ENCODE measurements at regions not wholly inside any gene's neighbourhood (a gene's known extent, or its start where the extent isn't known, plus 50 kb on each side); places are given as distances from the start of the nearest gene placed in this dataset.

DNA sequence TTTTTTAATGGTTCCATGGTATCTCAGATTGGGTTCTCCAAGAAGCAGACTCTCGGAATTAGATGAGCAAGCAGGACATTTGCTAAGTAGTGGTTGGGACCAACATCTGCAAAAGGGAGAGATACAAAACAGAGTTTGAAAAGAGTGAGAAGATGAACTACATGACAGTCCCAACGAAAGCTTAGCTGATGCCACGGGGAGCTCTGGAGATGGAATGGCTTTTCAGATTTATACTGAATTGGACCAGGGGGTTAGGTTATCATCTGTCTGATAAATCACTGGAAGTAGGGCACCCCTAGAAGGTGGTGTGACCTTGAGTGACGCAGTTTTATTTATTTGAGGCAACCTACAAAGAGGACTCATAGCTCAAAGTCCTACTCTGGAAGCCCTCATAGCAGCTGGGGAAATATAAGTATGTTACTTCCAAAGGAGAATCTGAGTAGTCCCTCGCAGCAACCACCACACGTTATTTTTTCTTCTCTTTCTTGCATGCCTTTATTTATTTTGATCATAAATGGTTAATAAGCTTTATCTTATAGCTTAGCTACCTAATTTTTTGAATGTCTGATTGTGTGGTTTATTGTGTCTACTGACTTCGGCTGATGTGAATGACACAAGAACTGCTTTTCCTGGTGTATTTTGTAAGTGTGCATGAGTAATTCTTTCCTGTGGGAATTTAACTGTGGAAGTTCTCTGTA, 815.4 kb downstream of the SQOR start:
- no peak for DNase-seq

DNA sequence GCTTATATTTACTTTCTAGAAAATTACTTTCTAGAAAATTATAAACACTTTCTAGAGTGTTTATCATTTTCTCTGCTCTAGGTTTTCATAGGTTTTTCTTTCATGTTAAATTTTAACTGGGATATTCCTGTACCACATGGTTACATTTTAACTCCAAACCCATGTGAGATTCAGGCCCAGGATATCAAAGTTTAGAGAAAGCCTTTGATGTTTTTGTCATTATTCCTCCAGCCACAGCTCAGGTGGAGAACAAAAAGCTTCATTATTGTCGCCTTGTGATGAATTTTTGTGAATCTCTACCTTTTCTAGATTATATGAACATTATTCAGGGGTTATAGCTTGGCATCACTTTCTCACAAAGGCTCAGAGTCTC, 816.0 kb downstream of the SQOR start:
- no peak for DNase-seq

GRCh38 chr15:46452297-46452820, 817.5 kb downstream of the SQOR start:
- no peak for DNase-seq

DNA sequence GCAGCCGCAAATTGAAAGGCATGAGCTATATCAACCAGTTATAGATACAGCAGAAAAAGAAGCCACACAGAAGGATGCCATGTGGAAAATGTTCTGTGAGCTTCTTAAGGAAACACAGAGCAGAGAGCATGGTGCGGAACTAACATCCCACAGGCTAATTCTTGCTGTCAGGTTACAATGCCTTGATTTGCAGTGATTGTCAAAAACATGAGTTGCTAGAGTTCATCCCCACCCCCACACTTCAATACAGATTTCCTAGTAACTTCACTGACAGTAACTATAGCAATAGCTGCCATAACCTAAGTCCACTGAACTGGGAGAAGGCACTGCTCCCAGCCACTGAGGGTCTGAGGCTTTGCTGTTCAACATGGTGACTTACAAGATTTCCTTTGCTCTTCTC, 821.6 kb downstream of the SQOR start:
- DNase-seq = no peak

- no peak for DNase-seq
Measured at GRCh38 chr15:46460431-46461094, 825.7 kb downstream of the SQOR start.

DNA sequence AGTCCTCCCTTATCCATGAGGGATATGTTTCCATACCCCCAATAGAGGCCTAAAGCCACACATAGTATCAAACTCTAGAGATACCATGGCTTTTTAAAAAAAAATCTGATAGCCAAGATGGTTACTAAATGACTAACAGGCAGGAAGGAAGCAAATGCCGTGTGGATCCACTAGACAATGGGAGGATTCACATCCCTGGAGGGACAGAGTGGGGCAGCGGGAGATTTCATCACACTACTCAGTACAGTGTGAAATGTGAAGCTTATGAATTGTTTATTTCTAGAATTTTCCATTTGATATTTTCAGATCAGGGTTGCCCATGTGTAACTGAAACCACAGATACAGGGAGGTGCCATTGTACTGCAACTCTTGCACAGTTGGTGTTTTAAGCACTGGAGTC, 826.6 kb downstream of the SQOR start:
- DNase-seq = no peak

GRCh38 chr15:46467041-46467440, 832.2 kb downstream of the SQOR start:
- no peak for DNase-seq

DNA sequence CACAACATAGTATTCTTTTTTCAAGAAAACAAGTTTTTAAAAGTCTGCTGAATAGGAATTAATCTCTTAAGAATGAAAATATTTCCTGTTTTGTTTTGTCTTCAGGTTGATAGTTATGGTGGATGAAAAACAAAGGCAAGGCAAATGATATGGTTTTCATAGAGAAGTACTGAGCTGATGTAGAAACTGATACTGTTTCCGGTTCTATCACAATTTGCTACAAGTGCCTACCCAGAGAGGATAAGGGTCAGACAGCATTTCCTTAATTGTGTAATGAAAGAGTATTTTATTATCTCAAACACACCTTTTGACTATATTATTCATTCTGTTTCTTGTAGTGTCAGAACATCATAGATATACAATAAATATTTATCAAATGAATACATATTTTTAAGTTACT, 836.3 kb downstream of the SQOR start:
- no peak for DNase-seq

DNA sequence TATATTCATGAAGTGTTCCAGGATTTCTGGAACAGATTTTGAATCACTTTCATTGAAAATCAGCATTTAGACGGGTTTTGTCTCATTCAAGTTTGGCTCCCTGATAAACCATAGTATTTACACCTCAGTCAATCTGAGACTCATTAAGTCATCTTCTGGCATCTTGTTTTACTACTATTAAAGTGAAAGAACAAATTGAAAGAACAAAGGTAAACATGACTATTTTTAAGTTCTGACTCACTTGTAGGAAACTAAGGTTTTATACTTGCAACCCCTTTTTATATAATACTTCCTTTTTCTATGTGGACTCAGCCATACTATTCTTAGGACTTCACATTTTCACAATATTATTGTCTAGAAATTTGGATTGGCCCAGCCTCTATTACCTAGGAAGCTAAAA, 854.4 kb downstream of the SQOR start:
- DNase-seq = no peak

- DNase-seq = no peak
Measured at GRCh38 chr15:46496491-46497115, 861.8 kb downstream of the SQOR start.

GRCh38 chr15:46502667-46503066, 867.8 kb downstream of the SQOR start:
- DNase-seq = no peak

- no peak for DNase-seq
Measured at GRCh38 chr15:46518381-46518780, 883.6 kb downstream of the SQOR start.

GRCh38 chr15:46523701-46524100, 888.9 kb downstream of the SQOR start:
- no peak for DNase-seq

DNA sequence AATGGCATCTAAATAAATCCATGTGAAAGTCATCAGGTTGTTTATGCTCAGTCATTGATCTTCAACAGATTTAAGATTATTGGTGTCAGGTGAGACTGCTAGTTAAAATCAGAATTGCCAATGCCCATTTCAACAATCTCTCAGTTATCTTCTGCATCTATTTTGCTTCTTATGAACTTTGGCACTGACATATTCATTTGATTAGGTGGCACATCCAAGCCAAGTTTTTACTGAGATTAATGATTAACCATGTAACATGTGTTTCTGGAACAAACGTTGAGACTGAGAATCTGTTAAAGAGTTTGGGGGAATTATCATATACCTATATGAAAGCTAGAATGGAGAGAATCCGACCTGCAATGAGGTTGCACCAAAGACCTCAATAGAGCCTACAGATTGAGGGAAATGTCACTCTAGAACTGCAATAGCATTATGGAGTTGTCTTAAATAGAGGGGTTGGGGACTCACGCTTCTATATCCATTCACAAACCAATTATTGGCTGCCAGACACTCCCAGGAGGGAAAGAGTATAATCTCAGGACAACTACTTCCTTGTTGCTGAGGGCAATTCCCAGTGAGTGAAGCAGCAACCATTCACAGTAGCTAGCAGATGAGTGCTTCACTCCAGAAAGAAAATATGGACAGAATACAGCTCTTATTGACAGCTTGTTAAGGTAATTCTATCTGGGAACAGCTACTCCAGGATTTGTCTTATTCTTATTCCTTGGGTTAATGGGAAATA, 891.3 kb downstream of the SQOR start:
- no peak for DNase-seq

GRCh38 chr15:46526726-46527110, 891.9 kb downstream of the SQOR start:
- DNase-seq = no peak

GRCh38 chr15:46543626-46544025, 908.8 kb downstream of the SQOR start:
- no peak for DNase-seq

- no peak for DNase-seq
Measured at GRCh38 chr15:46548989-46549388, 914.2 kb downstream of the SQOR start.

- no peak for DNase-seq
Measured at GRCh38 chr15:46552316-46552715, 917.5 kb downstream of the SQOR start.

GRCh38 chr15:46555547-46555946, 920.7 kb downstream of the SQOR start:
- no peak for DNase-seq

DNA sequence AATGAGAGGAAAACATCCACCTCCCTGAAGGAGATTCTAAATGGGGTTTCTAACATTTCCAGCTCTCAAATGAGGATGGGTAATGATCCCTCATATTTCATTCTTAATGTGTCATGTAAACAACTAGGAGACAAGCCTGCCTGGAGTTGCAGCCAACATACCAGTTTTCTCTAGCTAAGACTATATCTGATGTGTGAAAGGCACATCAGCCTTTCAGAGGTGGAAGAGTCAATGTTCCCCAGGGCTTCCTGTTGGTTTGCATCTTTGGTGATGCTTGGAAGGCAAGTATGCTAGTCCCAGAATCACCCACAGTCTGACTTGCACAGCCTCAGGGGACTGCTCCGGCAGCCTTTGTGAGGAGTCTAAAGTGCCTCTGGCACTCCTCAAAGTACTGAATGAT, 921.2 kb downstream of the SQOR start:
- DNase-seq = no peak

DNA sequence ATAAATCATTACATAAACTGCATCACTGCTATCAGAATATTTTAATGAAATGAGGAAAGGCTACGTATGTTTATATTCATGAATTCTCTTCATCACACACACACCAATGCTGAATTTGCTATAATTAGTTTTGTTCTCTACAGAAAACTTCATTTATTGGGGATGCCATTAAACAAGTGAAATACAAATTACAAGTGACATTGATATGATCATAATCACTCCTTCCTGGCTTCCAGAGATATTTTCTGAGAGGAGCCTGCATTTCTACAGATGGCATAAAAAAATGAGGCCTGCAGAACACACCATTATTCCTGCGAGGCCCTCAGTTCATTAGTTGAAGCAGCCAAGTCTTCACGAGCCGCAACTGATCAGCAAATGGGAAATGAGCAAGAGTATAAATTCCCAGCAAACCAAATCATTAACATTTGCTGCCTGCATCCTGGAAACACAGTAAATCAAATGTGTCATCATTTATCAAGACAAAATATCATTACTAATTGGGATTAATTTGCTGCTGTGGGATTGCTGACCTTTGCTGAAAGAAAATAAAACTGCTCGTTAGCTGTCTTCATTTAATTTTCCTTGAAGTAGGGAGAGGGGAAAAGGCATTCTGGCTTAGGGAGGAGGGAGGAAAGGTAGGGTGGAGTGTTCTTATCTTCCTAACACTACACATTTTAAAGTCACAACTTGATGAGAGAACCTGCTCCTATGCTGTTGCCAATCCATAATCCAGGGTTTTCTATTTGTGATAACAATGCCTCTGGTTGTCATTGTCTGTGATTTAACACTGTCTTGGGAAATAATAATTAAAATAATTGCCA, 921.9 kb downstream of the SQOR start:
- DNase-seq = no peak

DNA sequence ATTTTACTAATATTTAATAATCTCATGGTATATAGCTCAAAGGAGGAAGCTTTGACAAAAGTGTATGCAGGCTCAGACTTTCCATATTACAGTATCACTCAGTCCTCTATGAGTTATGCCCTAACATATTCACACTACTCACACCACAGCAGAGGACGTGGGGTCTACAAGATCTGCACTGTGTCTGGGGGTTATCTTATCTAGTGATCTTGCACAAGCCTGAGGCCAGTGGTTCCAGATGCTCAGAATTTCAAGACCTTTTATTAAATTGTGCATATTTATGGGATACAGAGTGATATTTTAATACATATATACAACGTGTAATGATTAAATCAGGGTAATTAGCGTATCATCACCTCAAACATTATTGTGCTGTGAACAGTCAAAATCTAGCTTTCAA, 933.1 kb downstream of the SQOR start:
- no peak for DNase-seq

DNA sequence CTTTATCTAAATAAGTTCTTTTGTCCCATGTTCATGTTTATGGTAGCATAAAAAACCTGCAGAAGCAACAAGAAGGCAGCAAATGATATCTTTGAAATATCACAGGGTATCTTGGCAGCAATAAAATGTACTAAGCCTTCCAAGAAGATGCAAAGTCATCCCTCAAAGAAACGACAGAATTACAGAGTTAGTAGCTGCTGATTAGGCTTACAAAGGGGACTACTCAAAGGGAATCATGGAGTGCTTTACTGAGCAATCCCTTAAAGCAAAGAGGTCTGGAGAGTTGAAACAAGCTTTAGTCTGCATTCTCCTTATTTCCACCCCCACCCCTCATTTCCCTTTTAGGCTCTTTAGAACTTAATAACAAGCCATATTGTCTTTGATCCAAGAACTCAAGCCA, 935.0 kb downstream of the SQOR start:
- no peak for DNase-seq

Measured in NCI-H226 (cell line).